Testis (tissue), 2 donors: ENCODE measurements at regions not wholly inside any gene's neighbourhood (a gene's known extent, or its start where the extent isn't known, plus 50 kb on each side); places are given as distances from the start of the nearest gene placed in this dataset.

Experiments
- DNase-seq: peaks from one replicate; pipeline ENCODE4 v3.0.0-alpha.2; 2019
- H3K27ac ChIP-seq, 2 donors: fragments of 200-600 bp; sonication (generic); one replicate each; pipeline ENCODE4 v1.5.1; 2019
- H3K27me3 ChIP-seq: fragments of 200-600 bp; sonication (generic); one replicate; pipeline ENCODE4 v1.5.1; 2019
- H3K36me3 ChIP-seq: fragments of 200-600 bp; sonication (generic); one replicate; pipeline ENCODE4 v1.5.1; 2017; ENCODE audit warnings: low read depth; ENCODE audit errors: missing control alignments
- H3K4me1 ChIP-seq: fragments of 200-600 bp; sonication (generic); one replicate; pipeline ENCODE4 v1.5.1; 2019
- H3K4me3 ChIP-seq, 2 donors: fragments of 200-600 bp; sonication (generic); one replicate each; pipeline ENCODE4 v1.5.1; 2017 to 2019
- H3K9me3 ChIP-seq: fragments of 200-600 bp; sonication (generic); one replicate; pipeline ENCODE4 v1.5.1; 2017
- CTCF ChIP-seq, 3 experiments: fragments of 450-650 bp in 2 of 3; fragments of 200-600 bp in 1 of 3; sonication (generic) in 1 of 3; IDR thresholded peaks; one replicate each; pipeline ENCODE4 v1.5.1; 2016 to 2019; ENCODE audit warnings: antibody characterized with exemption in 3 of 3, mild to moderate bottlenecking in 2 of 3, moderate library complexity in 1 of 3
- POLR2A ChIP-seq: fragments of 450-650 bp; IDR thresholded peaks from one replicate; pipeline ENCODE4 v1.6.1; 2017; ENCODE audit warnings: antibody characterized with exemption, mild to moderate bottlenecking, moderate library complexity
- WGBS, 2 donors: methylation state at CpG; one replicate each; pipeline ENCODE4 v1.1.5; 2018; 5-methylcytosine and 5-hydroxymethylcytosine counted together
- intact Hi-C: fragments of 100-400 bp; cut with DNase I; formaldehyde crosslinking; loops from one replicate; pipeline ENCODE4 v1.15.1; 2023; ENCODE audit warnings: low total_unique reads

- intact Hi-C loops: no loop called here
- Histone ChIP-seq H3K4me3 (no peak overlapping the region), H3K36me3 (no peaks in the 10 kb centered on the region), H3K27me3 (no peaks in the 10 kb centered on the region), H3K4me1 (no peaks in the 10 kb centered on the region), H3K27ac (no peak overlapping the region), H3K9me3 (no peaks in the 10 kb centered on the region)
- TF ChIP-seq CTCF (IDR thresholded peaks at IDR 0.05): no peak
- no peak for TF ChIP-seq POLR2A
- no peak for DNase-seq
- WGBS, 2 donors: 65 to 69% methylated on average over 3 of the region's 3 CpGs
These were observed 359.8 kb downstream of the C3orf38 start for GRCh38 chr3:88509582-88509981.

- TF ChIP-seq POLR2A (no peak), CTCF (IDR thresholded peaks at IDR 0.05) (no peak)
- no peak for DNase-seq
- H3K9me3 ChIP-seq: no peaks in the 10 kb centered on the region
- no peak overlapping the region for H3K4me3 ChIP-seq
- H3K36me3 ChIP-seq: no peaks in the 10 kb centered on the region
- no peaks in the 10 kb centered on the region for H3K27me3 ChIP-seq
- intact Hi-C loops: no loop called here
- WGBS, 2 donors: 71% methylated on average over 3 of the region's 3 CpGs; no CpG with 5 or more reads in 1 of the 2 donors
- no peaks in the 10 kb centered on the region for H3K4me1 ChIP-seq
- no peak overlapping the region for H3K27ac ChIP-seq
These were observed 378.7 kb downstream of the C3orf38 start for GRCh38 chr3:88528494-88528893.

- no peaks in the 10 kb centered on the region for H3K4me1 ChIP-seq
- TF ChIP-seq POLR2A: no peak
- TF ChIP-seq CTCF (IDR thresholded peaks at IDR 0.05): no peak
- WGBS, 2 donors: 68% methylated on average over 4 of the region's 4 CpGs
These were observed 384.8 kb downstream of the C3orf38 start for GRCh38 chr3:88534534-88534933.

GRCh38 chr3:88535563-88535962, 385.8 kb downstream of the C3orf38 start:
- Histone ChIP-seq H3K36me3 (no peaks in the 10 kb centered on the region), H3K27ac (no peak overlapping the region), H3K27me3 (no peaks in the 10 kb centered on the region), H3K9me3 (no peaks in the 10 kb centered on the region), H3K4me3 (no peak overlapping the region), H3K4me1 (no peaks in the 10 kb centered on the region)
- no peak for TF ChIP-seq POLR2A
- 93 to 100% methylated on average over 1 of the region's 1 CpG for WGBS, 2 donors
- DNase-seq: no peak
- intact Hi-C loops: no loop called here

More at GRCh38 chr3:88534534-88534933, 384.8 kb downstream of the C3orf38 start:
- Histone ChIP-seq H3K27me3 (no peaks in the 10 kb centered on the region), H3K27ac (no peak overlapping the region), H3K4me3 (no peak overlapping the region), H3K9me3 (no peaks in the 10 kb centered on the region), H3K36me3 (no peaks in the 10 kb centered on the region)
- intact Hi-C loops: no loop called here
- no peak for DNase-seq

- Histone ChIP-seq H3K4me1 (no peaks in the 10 kb centered on the region), H3K27me3 (no peaks in the 10 kb centered on the region), H3K27ac (no peak overlapping the region), H3K9me3 (no peaks in the 10 kb centered on the region), H3K36me3 (no peaks in the 10 kb centered on the region), H3K4me3 (no peak overlapping the region)
- no peak for TF ChIP-seq CTCF (IDR thresholded peaks at IDR 0.05)
- TF ChIP-seq POLR2A: no peak
- DNase-seq: no peak
- intact Hi-C loops: no loop called here
These were observed 393.2 kb downstream of the C3orf38 start for GRCh38 chr3:88542916-88543315.
